Lower leg skin (tissue), 3 donors: ENCODE measurements at regions not wholly inside any gene's neighbourhood (a gene's known extent, or its start where the extent isn't known, plus 50 kb on each side); places are given as distances from the start of the nearest gene placed in this dataset.

Source experiments
- CTCF ChIP-seq, 3 donors: fragments of 450-650 bp; IDR thresholded peaks; one replicate each; pipeline ENCODE4 v1.5.1; 2016; ENCODE audit warnings: antibody characterized with exemption in 3 of 3, mild to moderate bottlenecking in 3 of 3, moderate library complexity in 2 of 3
- POLR2A ChIP-seq, 2 donors: fragments of 450-650 bp; IDR thresholded peaks; one replicate each; pipeline ENCODE4 v1.6.1; 2016 to 2017; ENCODE audit warnings: antibody characterized with exemption in 2 of 2, mild to moderate bottlenecking in 1 of 2, moderate library complexity in 1 of 2

- TF ChIP-seq POLR2A (IDR thresholded peaks at IDR 0.05) (no peak), CTCF (IDR thresholded peaks at IDR 0.05) (no peak)
Measured at GRCh38 chr11:70775386-70776075, 377.2 kb downstream of the CTTN start.
